ENCODE measurements at regions not wholly inside any gene's neighbourhood (a gene's known extent, or its start where the extent isn't known, plus 50 kb on each side); places are given as distances from the start of the nearest gene placed in this dataset.

DNA sequence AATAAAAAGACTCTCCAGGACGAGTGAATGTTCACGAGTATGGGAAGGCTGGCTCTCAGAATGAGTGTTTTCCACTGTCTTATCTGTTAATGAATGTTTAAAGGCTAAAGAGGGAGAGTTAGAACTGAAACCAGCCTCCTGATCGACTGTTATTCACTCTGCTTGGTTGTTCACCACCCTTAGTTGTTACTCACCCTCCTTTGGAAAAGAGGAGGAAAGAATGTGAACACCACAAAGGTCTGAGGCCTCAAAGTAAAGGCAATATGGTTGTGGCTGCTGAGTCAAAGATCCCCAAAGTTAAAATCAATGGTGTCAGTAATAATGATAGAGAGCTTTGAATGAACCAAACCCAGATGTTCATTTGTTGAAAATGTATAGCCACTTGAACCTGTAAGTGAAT is 1793.2 kb upstream of the PCDH20 start:
- no peaks in the 10 kb centered on the region for H3K9me3 ChIP-seq
- intact Hi-C loops (cut with DNase I): no loop called here
- no peak overlapping the region for H3K27ac ChIP-seq
- H3K4me1 ChIP-seq: no peaks in the 10 kb centered on the region
- DNase-seq: no peak
- H3K27me3 ChIP-seq: no peaks in the 10 kb centered on the region
- WGBS, 2 donors: 42 to 45% methylated on average over 3 of the region's 3 CpGs
- H3K36me3 ChIP-seq: no peaks in the 10 kb centered on the region
- no peak overlapping the region for H3K4me3 ChIP-seq
- TF ChIP-seq, protein P1, sequence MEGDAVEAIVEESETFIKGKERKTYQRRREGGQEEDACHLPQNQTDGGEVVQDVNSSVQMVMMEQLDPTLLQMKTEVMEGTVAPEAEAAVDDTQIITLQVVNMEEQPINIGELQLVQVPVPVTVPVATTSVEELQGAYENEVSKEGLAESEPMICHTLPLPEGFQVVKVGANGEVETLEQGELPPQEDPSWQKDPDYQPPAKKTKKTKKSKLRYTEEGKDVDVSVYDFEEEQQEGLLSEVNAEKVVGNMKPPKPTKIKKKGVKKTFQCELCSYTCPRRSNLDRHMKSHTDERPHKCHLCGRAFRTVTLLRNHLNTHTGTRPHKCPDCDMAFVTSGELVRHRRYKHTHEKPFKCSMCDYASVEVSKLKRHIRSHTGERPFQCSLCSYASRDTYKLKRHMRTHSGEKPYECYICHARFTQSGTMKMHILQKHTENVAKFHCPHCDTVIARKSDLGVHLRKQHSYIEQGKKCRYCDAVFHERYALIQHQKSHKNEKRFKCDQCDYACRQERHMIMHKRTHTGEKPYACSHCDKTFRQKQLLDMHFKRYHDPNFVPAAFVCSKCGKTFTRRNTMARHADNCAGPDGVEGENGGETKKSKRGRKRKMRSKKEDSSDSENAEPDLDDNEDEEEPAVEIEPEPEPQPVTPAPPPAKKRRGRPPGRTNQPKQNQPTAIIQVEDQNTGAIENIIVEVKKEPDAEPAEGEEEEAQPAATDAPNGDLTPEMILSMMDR (IDR thresholded peaks at IDR 0.05): no peak
- no peak for TF ChIP-seq POLR2A (IDR thresholded peaks at IDR 0.05)

DNA sequence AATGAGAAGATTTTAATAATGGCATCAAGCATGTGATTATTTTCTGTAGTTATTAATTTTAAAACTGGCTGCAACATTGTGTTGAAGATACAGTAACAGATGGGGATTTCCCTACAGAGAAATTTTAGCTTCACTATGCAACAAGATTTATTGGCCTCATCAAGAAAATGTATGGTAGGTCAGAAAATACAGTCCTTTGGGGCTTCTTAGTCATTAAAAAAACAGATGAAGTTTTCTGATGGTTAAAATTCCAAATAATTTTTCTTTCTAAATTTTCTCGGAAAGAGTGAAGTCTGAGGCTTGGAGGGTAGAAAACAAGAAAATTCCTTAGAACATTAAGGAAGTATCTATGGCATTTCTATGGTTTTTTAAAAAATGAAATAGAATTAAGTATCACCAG is 1790.8 kb upstream of the PCDH20 start:
- TF ChIP-seq POLR2A (IDR thresholded peaks at IDR 0.05): no peak
- TF ChIP-seq, protein P1 (IDR thresholded peaks at IDR 0.05): no peak
- no peak for DNase-seq
- no peaks in the 10 kb centered on the region for H3K27me3 ChIP-seq
- H3K4me3 ChIP-seq: no peak overlapping the region
- H3K9me3 ChIP-seq: no peaks in the 10 kb centered on the region
- 76 to 80% methylated on average over 1 of the region's 1 CpG for WGBS, 2 donors
- no peak overlapping the region for H3K27ac ChIP-seq
- no peaks in the 10 kb centered on the region for H3K4me1 ChIP-seq
- intact Hi-C loops (cut with DNase I): no loop called here
- no peaks in the 10 kb centered on the region for H3K36me3 ChIP-seq

DNA sequence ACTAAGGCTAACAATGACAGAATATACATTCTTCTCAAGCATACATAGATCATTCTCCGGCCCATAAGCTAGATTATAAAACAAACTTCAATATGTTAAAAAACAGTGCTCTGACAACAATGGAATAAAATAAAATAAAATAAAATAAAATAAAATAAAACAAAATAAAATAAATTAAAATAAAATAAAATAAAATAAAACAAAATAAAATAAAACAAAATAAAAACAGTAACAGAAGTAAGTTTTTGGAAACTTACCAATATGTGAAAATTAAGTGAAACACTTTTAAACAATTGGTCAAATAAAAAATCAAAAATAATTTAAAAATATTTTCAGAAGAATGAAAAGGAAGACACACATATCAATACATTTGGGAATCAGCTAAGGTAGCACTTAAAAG is 1785.8 kb upstream of the PCDH20 start:
- Histone ChIP-seq H3K27me3 (no peaks in the 10 kb centered on the region), H3K27ac (no peak overlapping the region), H3K9me3 (no peaks in the 10 kb centered on the region), H3K36me3 (no peaks in the 10 kb centered on the region), H3K4me1 (no peaks in the 10 kb centered on the region), H3K4me3 (no peak overlapping the region)
- TF ChIP-seq, protein P1 (IDR thresholded peaks at IDR 0.05): no peak
- TF ChIP-seq POLR2A (IDR thresholded peaks at IDR 0.05): no peak
- WGBS, 2 donors: 70 to 94% methylated on average over 1 of the region's 1 CpG
- no peak for DNase-seq
- intact Hi-C loops (cut with DNase I): no loop called here

DNA sequence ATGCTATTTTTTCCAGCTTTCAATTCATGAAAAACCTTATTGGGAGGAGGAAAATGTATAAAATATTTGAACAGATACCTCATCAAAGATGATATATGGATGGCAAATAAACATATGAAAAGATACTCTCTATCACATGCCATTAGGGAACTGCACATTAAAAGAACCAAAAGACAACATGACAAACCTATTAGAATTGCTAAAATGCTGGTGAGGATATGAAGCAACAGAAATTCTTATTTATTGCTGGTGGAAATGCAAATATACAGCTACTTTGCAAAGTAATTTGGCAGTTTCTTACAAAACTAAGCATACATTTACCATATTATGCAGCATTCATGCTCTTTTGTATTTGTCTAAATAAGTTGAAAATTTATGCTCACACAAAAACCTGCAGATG is 1783.9 kb upstream of the PCDH20 start:
- Histone ChIP-seq H3K27me3 (no peaks in the 10 kb centered on the region), H3K27ac (no peak overlapping the region), H3K4me3 (no peak overlapping the region), H3K9me3 (no peaks in the 10 kb centered on the region), H3K36me3 (no peaks in the 10 kb centered on the region), H3K4me1 (no peaks in the 10 kb centered on the region)
- no peak for DNase-seq
- TF ChIP-seq, protein P1 (IDR thresholded peaks at IDR 0.05): no peak
- TF ChIP-seq POLR2A (IDR thresholded peaks at IDR 0.05): no peak
- intact Hi-C loops (cut with DNase I): no loop called here

DNA sequence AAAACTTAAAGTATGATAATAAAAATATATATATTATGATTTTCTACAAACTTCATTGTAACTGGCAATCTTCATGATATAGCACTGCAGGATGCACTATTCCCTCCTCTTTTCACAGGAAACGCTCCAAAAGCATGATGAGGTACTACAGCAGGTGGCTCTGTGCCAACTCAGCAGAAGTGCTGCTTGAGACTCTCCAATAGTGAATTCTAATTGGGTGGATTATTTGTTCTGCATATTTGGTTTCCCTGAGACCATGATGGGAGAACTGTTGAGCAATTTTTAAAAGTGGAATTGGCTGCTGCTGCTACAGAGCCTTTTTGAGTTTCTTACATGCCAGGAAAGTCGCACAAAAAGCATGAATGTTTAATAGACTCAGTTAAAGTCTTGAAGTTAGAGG is 1782.4 kb upstream of the PCDH20 start:
- no peaks in the 10 kb centered on the region for H3K4me1 ChIP-seq
- TF ChIP-seq POLR2A (IDR thresholded peaks at IDR 0.05): no peak
- TF ChIP-seq, protein P1 (IDR thresholded peaks at IDR 0.05): no peak
- WGBS, 2 donors: 56 to 61% methylated on average over 2 of the region's 2 CpGs
- H3K9me3 ChIP-seq: no peaks in the 10 kb centered on the region
- no peak overlapping the region for H3K4me3 ChIP-seq
- no peaks in the 10 kb centered on the region for H3K27me3 ChIP-seq
- no peaks in the 10 kb centered on the region for H3K36me3 ChIP-seq
- intact Hi-C loops (cut with DNase I): no loop called here
- DNase-seq: no peak
- H3K27ac ChIP-seq: no peak overlapping the region
